ENCODE measurements at regions not wholly inside any gene's neighbourhood (a gene's known extent, or its start where the extent isn't known, plus 50 kb on each side); places are given as distances from the start of the nearest gene placed in this dataset.
"Not testable (repeated sequence)": the region's sequence is repeated elsewhere in the genome, so short reads cannot be mapped to it uniquely, and the experiment has no call there.

GRCh38 chr7:104275900-104276299, 52.5 kb upstream of the LHFPL3 start:
- Histone ChIP-seq H3K9me3 (ENCODE audit: low read depth, low read length) (no peaks in the 10 kb centered on the region), H4K20me1 (ENCODE audit: insufficient read depth, low read length) (no peaks in the 10 kb centered on the region), H3K79me2 (ENCODE audit: insufficient read depth, low read length) (no peaks in the 10 kb centered on the region), H2AFZ (ENCODE audit: low read length) (no peak overlapping the region), H3K27ac (ENCODE audit: low read depth, low read length) (no peak overlapping the region), H3K27me3 (ENCODE audit: insufficient read depth, low read length) (no peaks in the 10 kb centered on the region), H3K4me3 (ENCODE audit: insufficient read depth, low read length) (no peak overlapping the region), H3K4me1 (ENCODE audit: insufficient read depth, low read length) (no peaks in the 10 kb centered on the region), H3K4me2 (ENCODE audit: insufficient read depth, low read length) (no peak overlapping the region), H3K36me3 (ENCODE audit: insufficient read depth, low read length) (no peaks in the 10 kb centered on the region)
- no peak for DNase-seq (ENCODE audit: insufficient read length, low spot score, missing footprints)
- no peak for TF ChIP-seq CTCF (IDR thresholded peaks at IDR 0.05; ENCODE audit: extremely low read depth, low read depth, low read length)

GRCh38 chr7:104276730-104277129, 51.7 kb upstream of the LHFPL3 start:
- not testable (repeated sequence) for H3K27ac ChIP-seq (ENCODE audit: low read depth, low read length); DNase-seq (ENCODE audit: insufficient read length, low spot score, missing footprints); H3K9me3 ChIP-seq (ENCODE audit: low read depth, low read length)

More at GRCh38 chr7:104276730-104277129, 51.7 kb upstream of the LHFPL3 start:
- H3K27me3 ChIP-seq (ENCODE audit: insufficient read depth, low read length); H3K79me2 ChIP-seq (ENCODE audit: insufficient read depth, low read length); H3K4me2 ChIP-seq (ENCODE audit: insufficient read depth, low read length); H3K4me1 ChIP-seq (ENCODE audit: insufficient read depth, low read length); H2AFZ ChIP-seq (ENCODE audit: low read length); H3K4me3 ChIP-seq (ENCODE audit: insufficient read depth, low read length); H3K36me3 ChIP-seq (ENCODE audit: insufficient read depth, low read length); H4K20me1 ChIP-seq (ENCODE audit: insufficient read depth, low read length): not testable (repeated sequence)
